ENCODE measurements at regions not wholly inside any gene's neighbourhood (a gene's known extent, or its start where the extent isn't known, plus 50 kb on each side); places are given as distances from the start of the nearest gene placed in this dataset.
"Not testable (repeated sequence)": the region's sequence is repeated elsewhere in the genome, so short reads cannot be mapped to it uniquely, and the experiment has no call there.

DNA sequence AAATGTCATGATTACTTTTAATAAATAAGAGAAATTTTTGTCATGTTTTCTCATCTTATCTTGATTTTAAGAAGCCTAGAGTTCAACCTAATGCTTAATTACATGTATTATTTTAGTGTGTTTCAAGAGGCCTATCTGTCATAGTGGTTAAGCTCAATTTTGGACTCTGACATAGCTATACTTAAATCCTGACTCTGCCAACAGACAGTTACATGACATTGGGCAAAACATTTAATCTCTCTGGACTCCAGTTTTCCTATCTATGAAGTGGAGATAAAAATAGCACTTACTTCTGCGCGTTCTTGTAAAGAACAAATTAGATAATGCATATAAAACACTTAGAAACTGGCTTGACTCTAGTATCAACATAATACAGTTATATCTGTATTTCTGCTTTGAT, 417.8 kb downstream of the MRPL39 start:
- no peaks in the 10 kb centered on the region for H3K4me1 ChIP-seq (ENCODE audit: low read depth)
- H3K9me3 ChIP-seq = peaks cover 2% of the 10 kb centered on the region
- H3K4me3 ChIP-seq = no peak overlapping the region
- ATAC-seq (no peak), DNase-seq (no peak)
- TF ChIP-seq, protein P1, sequence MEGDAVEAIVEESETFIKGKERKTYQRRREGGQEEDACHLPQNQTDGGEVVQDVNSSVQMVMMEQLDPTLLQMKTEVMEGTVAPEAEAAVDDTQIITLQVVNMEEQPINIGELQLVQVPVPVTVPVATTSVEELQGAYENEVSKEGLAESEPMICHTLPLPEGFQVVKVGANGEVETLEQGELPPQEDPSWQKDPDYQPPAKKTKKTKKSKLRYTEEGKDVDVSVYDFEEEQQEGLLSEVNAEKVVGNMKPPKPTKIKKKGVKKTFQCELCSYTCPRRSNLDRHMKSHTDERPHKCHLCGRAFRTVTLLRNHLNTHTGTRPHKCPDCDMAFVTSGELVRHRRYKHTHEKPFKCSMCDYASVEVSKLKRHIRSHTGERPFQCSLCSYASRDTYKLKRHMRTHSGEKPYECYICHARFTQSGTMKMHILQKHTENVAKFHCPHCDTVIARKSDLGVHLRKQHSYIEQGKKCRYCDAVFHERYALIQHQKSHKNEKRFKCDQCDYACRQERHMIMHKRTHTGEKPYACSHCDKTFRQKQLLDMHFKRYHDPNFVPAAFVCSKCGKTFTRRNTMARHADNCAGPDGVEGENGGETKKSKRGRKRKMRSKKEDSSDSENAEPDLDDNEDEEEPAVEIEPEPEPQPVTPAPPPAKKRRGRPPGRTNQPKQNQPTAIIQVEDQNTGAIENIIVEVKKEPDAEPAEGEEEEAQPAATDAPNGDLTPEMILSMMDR (IDR thresholded peaks at IDR 0.05) = no peak
- intact Hi-C loops (cut with DNase I, micrococcal nuclease) = no loop called here
- no peaks in the 10 kb centered on the region for H3K36me3 ChIP-seq (ENCODE audit: low read depth)

DNA sequence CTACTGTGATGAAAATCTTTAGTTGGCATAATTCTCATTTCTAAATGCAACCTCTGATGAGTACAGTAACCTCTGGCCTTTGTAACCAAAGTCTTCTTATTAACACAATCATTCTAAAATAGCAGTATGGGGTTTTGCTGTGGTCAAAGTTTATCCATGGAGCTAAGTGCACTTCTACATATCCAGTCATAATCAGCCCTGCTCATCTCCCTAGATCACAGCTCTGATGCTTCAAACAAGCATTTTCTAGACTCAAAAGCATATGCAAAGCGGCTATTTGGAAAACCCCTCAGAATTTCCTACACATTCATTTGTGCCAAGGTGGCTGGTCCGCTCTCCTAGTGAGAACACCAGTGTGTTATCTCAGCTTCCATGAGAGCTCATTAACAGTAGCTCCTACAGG, 418.6 kb downstream of the MRPL39 start:
- intact Hi-C loops (cut with DNase I, micrococcal nuclease) = no loop called here
- no peak for ATAC-seq
- TF ChIP-seq, protein P1 (IDR thresholded peaks at IDR 0.05) = no peak

DNA sequence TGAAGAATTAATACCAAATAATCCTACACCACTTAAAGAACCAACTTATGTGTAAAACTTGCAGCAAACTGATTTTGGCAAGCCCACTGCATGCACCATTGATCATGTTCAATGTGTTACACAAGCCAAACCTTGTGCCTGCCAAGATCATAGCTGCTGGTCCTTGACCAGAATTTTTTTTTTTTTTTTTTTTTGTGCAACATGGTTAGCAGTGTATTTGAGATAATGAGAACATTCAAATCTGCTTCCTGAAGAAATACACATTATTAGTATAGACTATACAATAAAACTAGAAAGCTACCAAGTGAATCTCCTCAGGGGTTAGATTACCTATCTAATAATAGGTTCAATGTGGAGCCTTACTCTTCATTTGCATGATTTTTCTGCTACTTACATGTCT, 421.0 kb downstream of the MRPL39 start:
- DNase-seq = no peak
- Histone ChIP-seq H3K4me3 (no peak overlapping the region), H3K4me1 (ENCODE audit: low read depth) (no peaks in the 10 kb centered on the region), H3K9me3 (peaks cover 2% of the 10 kb centered on the region), H3K36me3 (ENCODE audit: low read depth) (no peaks in the 10 kb centered on the region)
- no peak for ATAC-seq
- intact Hi-C loops (cut with DNase I, micrococcal nuclease) = no loop called here
- TF ChIP-seq, protein P1 (IDR thresholded peaks at IDR 0.05) = no peak

More for the DNA sequence above, 418.6 kb downstream of the MRPL39 start:
- H3K9me3 ChIP-seq = peaks cover 2% of the 10 kb centered on the region
- H3K36me3 ChIP-seq (ENCODE audit: low read depth) = no peaks in the 10 kb centered on the region
- DNase-seq = no peak
- H3K4me3 ChIP-seq = no peak overlapping the region
- H3K4me1 ChIP-seq (ENCODE audit: low read depth) = no peaks in the 10 kb centered on the region

DNA sequence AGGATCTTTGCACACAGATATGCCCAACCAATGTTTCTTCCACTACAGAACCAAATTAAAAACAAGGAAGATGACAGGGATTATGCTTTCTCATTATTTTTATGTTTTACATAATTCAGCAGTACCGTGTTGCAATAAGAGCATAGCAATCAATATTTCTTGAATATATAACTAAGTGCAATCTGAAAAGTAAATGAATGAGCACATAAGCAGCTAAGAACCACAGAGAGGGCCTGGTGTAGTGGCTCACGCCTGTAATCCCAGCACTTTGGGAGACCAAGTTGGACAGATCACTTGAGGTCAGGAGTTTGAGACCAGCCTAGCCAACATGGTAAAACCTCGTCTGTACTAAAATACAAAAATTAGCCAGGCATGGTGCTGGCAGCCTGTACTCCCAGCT, 423.7 kb downstream of the MRPL39 start:
- Histone ChIP-seq H3K4me3 (no peak overlapping the region), H3K36me3 (ENCODE audit: low read depth) (no peaks in the 10 kb centered on the region), H3K4me1 (ENCODE audit: low read depth) (no peaks in the 10 kb centered on the region), H3K9me3 (peaks cover 2% of the 10 kb centered on the region)
- ATAC-seq (no peak), DNase-seq (no peak)
- intact Hi-C loops (cut with DNase I, micrococcal nuclease) = no loop called here
- TF ChIP-seq, protein P1 (IDR thresholded peaks at IDR 0.05) = no peak

DNA sequence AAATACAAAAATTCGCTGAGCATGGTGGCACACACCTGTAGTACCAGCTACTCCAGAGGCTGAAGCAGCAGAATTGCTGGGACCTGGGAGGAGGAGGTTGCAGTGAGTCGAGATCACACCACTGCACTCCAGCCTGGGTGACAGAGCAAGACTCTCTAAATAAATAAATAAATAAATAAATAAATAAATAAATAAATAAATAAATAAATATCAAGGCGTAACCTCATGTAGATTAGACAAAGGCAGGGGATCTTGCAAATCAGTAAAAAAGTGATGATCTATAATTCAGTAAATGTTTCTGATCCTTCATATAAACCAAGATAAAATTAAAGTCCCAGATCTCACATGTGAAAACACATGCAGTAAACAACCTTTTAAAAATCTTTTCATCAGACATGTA, 425.6 kb downstream of the MRPL39 start:
- H3K9me3 ChIP-seq; H3K36me3 ChIP-seq (ENCODE audit: low read depth); DNase-seq; intact Hi-C loops (cut with DNase I, micrococcal nuclease); ATAC-seq; H3K4me1 ChIP-seq (ENCODE audit: low read depth); H3K4me3 ChIP-seq: not testable (repeated sequence)

DNA sequence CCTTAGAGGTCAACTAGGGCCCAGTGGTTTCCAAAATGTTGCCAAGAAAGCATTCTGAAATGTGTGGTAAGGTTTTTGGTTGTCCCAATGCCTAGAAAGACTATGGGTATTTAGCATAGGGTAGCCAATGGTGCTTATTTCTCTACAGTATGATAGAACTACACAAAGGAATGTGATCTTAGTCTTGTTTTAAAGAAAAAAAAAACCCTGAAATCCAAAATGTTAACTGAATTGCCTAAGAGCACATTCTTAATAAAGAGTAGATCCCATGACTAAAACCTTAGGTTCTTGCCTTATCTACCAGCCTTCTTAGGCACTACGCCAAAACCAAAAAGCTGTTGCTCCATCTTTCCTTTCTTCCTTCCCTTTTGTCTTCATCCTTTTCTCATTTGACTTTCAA, 428.2 kb downstream of the MRPL39 start:
- H3K4me1 ChIP-seq (ENCODE audit: low read depth) = no peaks in the 10 kb centered on the region
- H3K4me3 ChIP-seq = no peak overlapping the region
- TF ChIP-seq, protein P1 (IDR thresholded peaks at IDR 0.05) = no peak
- intact Hi-C loops (cut with DNase I, micrococcal nuclease) = no loop called here
- H3K36me3 ChIP-seq (ENCODE audit: low read depth) = no peaks in the 10 kb centered on the region
- H3K9me3 ChIP-seq = no peaks in the 10 kb centered on the region
- ATAC-seq (no peak), DNase-seq (no peak)

All from mucosa of descending colon (tissue), 3 donors.